WTC11 (cell line): ENCODE measurements at regions not wholly inside any gene's neighbourhood (a gene's known extent, or its start where the extent isn't known, plus 50 kb on each side); places are given as distances from the start of the nearest gene placed in this dataset.

Source experiments
- ATAC-seq: fragments of 200-7000 bp; cut with Tn5 transposase; 2 replicates; pipeline ENCODE4 v1.10.0; 2021; ENCODE audit warnings: mild to moderate bottlenecking, moderate library complexity
- CTCF ChIA-PET: fragments of 300-600 bp; sonication (Branson Sonifier 250); formaldehyde crosslinking; loops from one replicate; lab custom pipeline; 2021; ENCODE audit warnings: antibody characterized with exemption; lab: Charles Lee
- POLR2A ChIA-PET: fragments of 350-600 bp; sonication (Branson Sonifier 250); formaldehyde crosslinking; loops from one replicate; lab custom pipeline; 2021; ENCODE audit warnings: antibody characterized with exemption; lab: Charles Lee
- DNase-seq: peaks from one replicate; pipeline ENCODE4 v3.0.0; 2021; ENCODE audit warnings: low spot score
- H3K27ac Mint-ChIP-seq: 2 replicates; pipeline ENCODE4 v1.8.0; 2021; ENCODE audit warnings: mixed read lengths
- H3K27me3 Mint-ChIP-seq: 2 replicates; pipeline ENCODE4 v1.8.0; 2021; ENCODE audit warnings: low read depth, mild to moderate bottlenecking, moderate library complexity, mixed read lengths
- H3K36me3 Mint-ChIP-seq: 2 replicates; pipeline ENCODE4 v1.8.0; 2021; ENCODE audit warnings: mixed read lengths
- H3K4me1 Mint-ChIP-seq: 2 replicates; pipeline ENCODE4 v1.8.0; 2022; ENCODE audit warnings: mixed read lengths
- H3K4me3 Mint-ChIP-seq: 2 replicates; pipeline ENCODE4 v1.8.0; 2021; ENCODE audit warnings: mild to moderate bottlenecking, moderate library complexity, mixed read lengths
- H3K9me3 Mint-ChIP-seq: 2 replicates; pipeline ENCODE4 v1.8.0; 2021; ENCODE audit warnings: mixed read lengths
- CBFB ChIP-seq: sonication (generic); formaldehyde crosslinking; IDR thresholded peaks from 2 replicates; pipeline ENCODE4 v1.8.1; 2022; ENCODE audit warnings: mild to moderate bottlenecking, low read depth, missing genetic modification reagents
- EMX1 ChIP-seq: fragments of 250-450 bp; sonication (Bioruptor Pico); IDR thresholded peaks from 2 replicates; pipeline ENCODE4 v1.8.0; 2021; ENCODE audit warnings: mild to moderate bottlenecking
- ESRRA ChIP-seq: sonication (generic); formaldehyde crosslinking; IDR thresholded peaks from 2 replicates; pipeline ENCODE4 v1.8.1; 2022; ENCODE audit warnings: mild to moderate bottlenecking, missing genetic modification reagents, borderline replicate concordance
- FOXP1 ChIP-seq: sonication (generic); formaldehyde crosslinking; IDR thresholded peaks from 2 replicates; pipeline ENCODE4 v1.8.0; 2022; ENCODE audit warnings: missing genetic modification reagents, mild to moderate bottlenecking, moderate library complexity, borderline replicate concordance
- MYBL2 ChIP-seq: sonication (generic); formaldehyde crosslinking; IDR thresholded peaks from 2 replicates; pipeline ENCODE4 v1.8.1; 2023; ENCODE audit warnings: mild to moderate bottlenecking, moderate library complexity, missing genetic modification reagents
- NFATC4 ChIP-seq: fragments of 250-450 bp; sonication (Bioruptor Pico); IDR thresholded peaks from 2 replicates; pipeline ENCODE4 v1.9.0; 2021; ENCODE audit warnings: mild to moderate bottlenecking
- NR1H2 ChIP-seq: sonication (generic); formaldehyde crosslinking; IDR thresholded peaks from 2 replicates; pipeline ENCODE4 v1.9.0; 2021; ENCODE audit warnings: mild to moderate bottlenecking, moderate library complexity, missing genetic modification reagents
- RELA ChIP-seq: sonication (generic); formaldehyde crosslinking; IDR thresholded peaks from 2 replicates; pipeline ENCODE4 v1.8.1; 2022; ENCODE audit warnings: missing genetic modification reagents, mild to moderate bottlenecking, borderline replicate concordance
- ZNF219 ChIP-seq: sonication (generic); formaldehyde crosslinking; IDR thresholded peaks from 2 replicates; pipeline ENCODE4 v1.8.0; 2023; ENCODE audit warnings: missing genetic modification reagents, mild to moderate bottlenecking, borderline replicate concordance
- TF ChIP-seq, protein P1 (sequence below): sonication (generic); formaldehyde crosslinking; IDR thresholded peaks from 2 replicates; pipeline ENCODE4 v1.8.1; 2022; ENCODE audit warnings: low read depth, mild to moderate bottlenecking, moderate library complexity, missing genetic modification reagents, borderline replicate concordance
- TF ChIP-seq, protein P2 (sequence below): sonication (generic); formaldehyde crosslinking; IDR thresholded peaks from 2 replicates; pipeline ENCODE4 v1.8.1; 2023; ENCODE audit warnings: mild to moderate bottlenecking, missing genetic modification reagents, borderline replicate concordance
- TF ChIP-seq, protein P3 (sequence below): sonication (generic); formaldehyde crosslinking; IDR thresholded peaks from 2 replicates; pipeline ENCODE4 v1.8.0; 2022; ENCODE audit warnings: mild to moderate bottlenecking, missing genetic modification reagents
- TF ChIP-seq, protein P4 (sequence below): sonication (generic); formaldehyde crosslinking; IDR thresholded peaks from 2 replicates; pipeline ENCODE4 v1.8.1; 2022; ENCODE audit warnings: mild to moderate bottlenecking, missing genetic modification reagents, moderate library complexity, borderline replicate concordance
- TF ChIP-seq, protein P5 (sequence below): sonication (generic); formaldehyde crosslinking; IDR thresholded peaks from 2 replicates; pipeline ENCODE4 v1.8.1; 2023; ENCODE audit warnings: mild to moderate bottlenecking, missing genetic modification reagents, moderate library complexity
- TF ChIP-seq, protein P6 (sequence below): sonication (generic); formaldehyde crosslinking; conservative IDR thresholded peaks from 2 replicates; pipeline ENCODE4 v1.8.1; 2023; ENCODE audit warnings: mild to moderate bottlenecking, low read depth, missing genetic modification reagents, moderate library complexity

DNA sequence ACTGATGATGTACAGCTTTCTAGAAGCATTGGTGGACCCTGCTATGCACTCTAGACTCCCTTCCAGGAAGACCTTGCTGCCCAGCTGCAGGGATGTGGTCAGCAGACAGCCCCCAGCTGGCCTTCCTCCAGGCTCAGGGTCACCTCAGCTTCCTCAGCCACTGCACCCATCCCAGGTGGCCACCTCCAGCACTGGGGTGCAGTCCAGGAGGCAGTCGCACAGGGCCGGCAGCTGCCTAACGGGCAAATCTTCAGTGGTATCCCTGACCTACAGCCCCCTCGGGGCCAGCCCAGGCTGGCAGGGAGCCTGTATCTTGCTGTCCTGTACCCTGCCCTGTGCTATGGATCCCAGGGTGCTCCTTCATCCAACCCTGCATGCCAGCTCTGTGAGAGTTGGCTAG lies 81.8 kb downstream of the GADD45G start (continued):
- TF ChIP-seq, protein P1, sequence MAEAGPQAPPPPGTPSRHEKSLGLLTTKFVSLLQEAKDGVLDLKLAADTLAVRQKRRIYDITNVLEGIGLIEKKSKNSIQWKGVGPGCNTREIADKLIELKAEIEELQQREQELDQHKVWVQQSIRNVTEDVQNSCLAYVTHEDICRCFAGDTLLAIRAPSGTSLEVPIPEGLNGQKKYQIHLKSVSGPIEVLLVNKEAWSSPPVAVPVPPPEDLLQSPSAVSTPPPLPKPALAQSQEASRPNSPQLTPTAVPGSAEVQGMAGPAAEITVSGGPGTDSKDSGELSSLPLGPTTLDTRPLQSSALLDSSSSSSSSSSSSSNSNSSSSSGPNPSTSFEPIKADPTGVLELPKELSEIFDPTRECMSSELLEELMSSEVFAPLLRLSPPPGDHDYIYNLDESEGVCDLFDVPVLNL (CRISPR knock-in tag) = no peak
- TF ChIP-seq NFATC4 (CRISPR knock-in tag) (no peak), FOXP1 (CRISPR knock-in tag) (no peak), EMX1 (CRISPR knock-in tag) (no peak), NR1H2 (no peak), CBFB (CRISPR knock-in tag) (no peak)
- TF ChIP-seq, protein P2, sequence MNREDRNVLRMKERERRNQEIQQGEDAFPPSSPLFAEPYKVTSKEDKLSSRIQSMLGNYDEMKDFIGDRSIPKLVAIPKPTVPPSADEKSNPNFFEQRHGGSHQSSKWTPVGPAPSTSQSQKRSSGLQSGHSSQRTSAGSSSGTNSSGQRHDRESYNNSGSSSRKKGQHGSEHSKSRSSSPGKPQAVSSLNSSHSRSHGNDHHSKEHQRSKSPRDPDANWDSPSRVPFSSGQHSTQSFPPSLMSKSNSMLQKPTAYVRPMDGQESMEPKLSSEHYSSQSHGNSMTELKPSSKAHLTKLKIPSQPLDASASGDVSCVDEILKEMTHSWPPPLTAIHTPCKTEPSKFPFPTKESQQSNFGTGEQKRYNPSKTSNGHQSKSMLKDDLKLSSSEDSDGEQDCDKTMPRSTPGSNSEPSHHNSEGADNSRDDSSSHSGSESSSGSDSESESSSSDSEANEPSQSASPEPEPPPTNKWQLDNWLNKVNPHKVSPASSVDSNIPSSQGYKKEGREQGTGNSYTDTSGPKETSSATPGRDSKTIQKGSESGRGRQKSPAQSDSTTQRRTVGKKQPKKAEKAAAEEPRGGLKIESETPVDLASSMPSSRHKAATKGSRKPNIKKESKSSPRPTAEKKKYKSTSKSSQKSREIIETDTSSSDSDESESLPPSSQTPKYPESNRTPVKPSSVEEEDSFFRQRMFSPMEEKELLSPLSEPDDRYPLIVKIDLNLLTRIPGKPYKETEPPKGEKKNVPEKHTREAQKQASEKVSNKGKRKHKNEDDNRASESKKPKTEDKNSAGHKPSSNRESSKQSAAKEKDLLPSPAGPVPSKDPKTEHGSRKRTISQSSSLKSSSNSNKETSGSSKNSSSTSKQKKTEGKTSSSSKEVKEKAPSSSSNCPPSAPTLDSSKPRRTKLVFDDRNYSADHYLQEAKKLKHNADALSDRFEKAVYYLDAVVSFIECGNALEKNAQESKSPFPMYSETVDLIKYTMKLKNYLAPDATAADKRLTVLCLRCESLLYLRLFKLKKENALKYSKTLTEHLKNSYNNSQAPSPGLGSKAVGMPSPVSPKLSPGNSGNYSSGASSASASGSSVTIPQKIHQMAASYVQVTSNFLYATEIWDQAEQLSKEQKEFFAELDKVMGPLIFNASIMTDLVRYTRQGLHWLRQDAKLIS (CRISPR knock-in tag) = no peak
- TF ChIP-seq, protein P3, sequence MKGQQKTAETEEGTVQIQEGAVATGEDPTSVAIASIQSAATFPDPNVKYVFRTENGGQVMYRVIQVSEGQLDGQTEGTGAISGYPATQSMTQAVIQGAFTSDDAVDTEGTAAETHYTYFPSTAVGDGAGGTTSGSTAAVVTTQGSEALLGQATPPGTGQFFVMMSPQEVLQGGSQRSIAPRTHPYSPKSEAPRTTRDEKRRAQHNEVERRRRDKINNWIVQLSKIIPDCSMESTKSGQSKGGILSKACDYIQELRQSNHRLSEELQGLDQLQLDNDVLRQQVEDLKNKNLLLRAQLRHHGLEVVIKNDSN = no peak

DNA sequence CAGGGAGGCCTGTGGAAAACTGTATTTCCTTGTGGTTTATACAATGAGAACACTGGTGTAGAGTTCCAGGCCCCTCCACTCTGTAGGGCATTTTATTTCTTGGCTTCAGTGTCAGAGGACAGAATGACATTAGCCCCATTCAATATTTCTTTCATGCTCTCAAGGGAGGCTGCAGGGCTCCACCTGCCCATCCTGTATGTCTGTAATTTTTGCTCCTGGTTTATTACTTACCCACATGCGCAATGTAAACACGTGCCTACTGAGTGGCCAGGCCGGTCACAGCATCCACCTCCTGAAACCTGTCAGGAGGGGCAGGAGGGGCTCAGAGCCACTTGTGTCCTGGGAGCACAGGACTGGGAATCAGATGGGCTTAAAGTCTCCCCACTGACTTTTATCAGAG lies 82.4 kb downstream of the GADD45G start:
- Mint-ChIP-seq H3K4me3 (no peak overlapping the region), H3K9me3 (0 out of 2 replicates have a peak, but pooled peaks cover 2% of the 10 kb centered on the region), H3K27me3 (peaks cover 7% of the 10 kb centered on the region; the same call in 1 of the 2 replicates), H3K27ac (no peak overlapping the region), H3K4me1 (peaks cover 36% of the 10 kb centered on the region), H3K36me3 (peaks cover 3% of the 10 kb centered on the region; the same call in 1 of the 2 replicates)
- ChIA-PET POLR2A (interaction anchor here (0.6 kb wide), 1 partner anchor 34 kb away, joined by 3 read pairs; no protein-coding TSS in a partner anchor), CTCF (interaction anchor here (1.2 to 1.3 kb wide), 3 partner anchors 8 to 84 kb away, joined by 3 to 12 read pairs (median 5); no protein-coding TSS in a partner anchor)
- ATAC-seq (no peak), DNase-seq (no peak)
- TF ChIP-seq, protein P3 = no peak
- TF ChIP-seq, protein P4, sequence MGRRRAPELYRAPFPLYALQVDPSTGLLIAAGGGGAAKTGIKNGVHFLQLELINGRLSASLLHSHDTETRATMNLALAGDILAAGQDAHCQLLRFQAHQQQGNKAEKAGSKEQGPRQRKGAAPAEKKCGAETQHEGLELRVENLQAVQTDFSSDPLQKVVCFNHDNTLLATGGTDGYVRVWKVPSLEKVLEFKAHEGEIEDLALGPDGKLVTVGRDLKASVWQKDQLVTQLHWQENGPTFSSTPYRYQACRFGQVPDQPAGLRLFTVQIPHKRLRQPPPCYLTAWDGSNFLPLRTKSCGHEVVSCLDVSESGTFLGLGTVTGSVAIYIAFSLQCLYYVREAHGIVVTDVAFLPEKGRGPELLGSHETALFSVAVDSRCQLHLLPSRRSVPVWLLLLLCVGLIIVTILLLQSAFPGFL = no peak
- TF ChIP-seq ESRRA (CRISPR knock-in tag) (no peak), RELA (no peak), MYBL2 (CRISPR knock-in tag) (no peak), ZNF219 (CRISPR knock-in tag) (no peak)
- TF ChIP-seq, protein P5, sequence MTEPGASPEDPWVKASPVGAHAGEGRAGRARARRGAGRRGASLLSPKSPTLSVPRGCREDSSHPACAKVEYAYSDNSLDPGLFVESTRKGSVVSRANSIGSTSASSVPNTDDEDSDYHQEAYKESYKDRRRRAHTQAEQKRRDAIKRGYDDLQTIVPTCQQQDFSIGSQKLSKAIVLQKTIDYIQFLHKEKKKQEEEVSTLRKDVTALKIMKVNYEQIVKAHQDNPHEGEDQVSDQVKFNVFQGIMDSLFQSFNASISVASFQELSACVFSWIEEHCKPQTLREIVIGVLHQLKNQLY (CRISPR knock-in tag) = no peak
- TF ChIP-seq, protein P6, sequence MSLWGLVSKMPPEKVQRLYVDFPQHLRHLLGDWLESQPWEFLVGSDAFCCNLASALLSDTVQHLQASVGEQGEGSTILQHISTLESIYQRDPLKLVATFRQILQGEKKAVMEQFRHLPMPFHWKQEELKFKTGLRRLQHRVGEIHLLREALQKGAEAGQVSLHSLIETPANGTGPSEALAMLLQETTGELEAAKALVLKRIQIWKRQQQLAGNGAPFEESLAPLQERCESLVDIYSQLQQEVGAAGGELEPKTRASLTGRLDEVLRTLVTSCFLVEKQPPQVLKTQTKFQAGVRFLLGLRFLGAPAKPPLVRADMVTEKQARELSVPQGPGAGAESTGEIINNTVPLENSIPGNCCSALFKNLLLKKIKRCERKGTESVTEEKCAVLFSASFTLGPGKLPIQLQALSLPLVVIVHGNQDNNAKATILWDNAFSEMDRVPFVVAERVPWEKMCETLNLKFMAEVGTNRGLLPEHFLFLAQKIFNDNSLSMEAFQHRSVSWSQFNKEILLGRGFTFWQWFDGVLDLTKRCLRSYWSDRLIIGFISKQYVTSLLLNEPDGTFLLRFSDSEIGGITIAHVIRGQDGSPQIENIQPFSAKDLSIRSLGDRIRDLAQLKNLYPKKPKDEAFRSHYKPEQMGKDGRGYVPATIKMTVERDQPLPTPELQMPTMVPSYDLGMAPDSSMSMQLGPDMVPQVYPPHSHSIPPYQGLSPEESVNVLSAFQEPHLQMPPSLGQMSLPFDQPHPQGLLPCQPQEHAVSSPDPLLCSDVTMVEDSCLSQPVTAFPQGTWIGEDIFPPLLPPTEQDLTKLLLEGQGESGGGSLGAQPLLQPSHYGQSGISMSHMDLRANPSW (CRISPR knock-in tag) = no peak
